Uterus (tissue), 2 donors: ENCODE measurements at regions not wholly inside any gene's neighbourhood (a gene's known extent, or its start where the extent isn't known, plus 50 kb on each side); places are given as distances from the start of the nearest gene placed in this dataset.

Experiments
- POLR2A ChIP-seq, 2 donors: fragments of 450-650 bp; IDR thresholded peaks; one replicate each; pipeline ENCODE4 v1.6.1; 2016; ENCODE audit warnings: antibody characterized with exemption in 2 of 2, mild to moderate bottlenecking in 1 of 2, moderate library complexity in 1 of 2
- TF ChIP-seq, protein P1 (sequence below), 4 experiments: fragments of 200-600 bp in 2 of 4; fragments of 450-650 bp in 2 of 4; sonication (generic) in 2 of 4; IDR thresholded peaks; one replicate each; pipeline ENCODE4 v1.5.1; 2016 to 2019; ENCODE audit warnings: antibody characterized with exemption in 4 of 4, mild to moderate bottlenecking in 2 of 4, moderate library complexity in 1 of 4

- TF ChIP-seq, protein P1, sequence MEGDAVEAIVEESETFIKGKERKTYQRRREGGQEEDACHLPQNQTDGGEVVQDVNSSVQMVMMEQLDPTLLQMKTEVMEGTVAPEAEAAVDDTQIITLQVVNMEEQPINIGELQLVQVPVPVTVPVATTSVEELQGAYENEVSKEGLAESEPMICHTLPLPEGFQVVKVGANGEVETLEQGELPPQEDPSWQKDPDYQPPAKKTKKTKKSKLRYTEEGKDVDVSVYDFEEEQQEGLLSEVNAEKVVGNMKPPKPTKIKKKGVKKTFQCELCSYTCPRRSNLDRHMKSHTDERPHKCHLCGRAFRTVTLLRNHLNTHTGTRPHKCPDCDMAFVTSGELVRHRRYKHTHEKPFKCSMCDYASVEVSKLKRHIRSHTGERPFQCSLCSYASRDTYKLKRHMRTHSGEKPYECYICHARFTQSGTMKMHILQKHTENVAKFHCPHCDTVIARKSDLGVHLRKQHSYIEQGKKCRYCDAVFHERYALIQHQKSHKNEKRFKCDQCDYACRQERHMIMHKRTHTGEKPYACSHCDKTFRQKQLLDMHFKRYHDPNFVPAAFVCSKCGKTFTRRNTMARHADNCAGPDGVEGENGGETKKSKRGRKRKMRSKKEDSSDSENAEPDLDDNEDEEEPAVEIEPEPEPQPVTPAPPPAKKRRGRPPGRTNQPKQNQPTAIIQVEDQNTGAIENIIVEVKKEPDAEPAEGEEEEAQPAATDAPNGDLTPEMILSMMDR (IDR thresholded peaks at IDR 0.05) = no peak
- no peak for TF ChIP-seq POLR2A (IDR thresholded peaks at IDR 0.05)
These were observed 907.4 kb downstream of the UQCRFS1 start for GRCh38 chr19:28305513-28305912.
